Hepatocyte (in vitro differentiated cells): ENCODE measurements at regions not wholly inside any gene's neighbourhood (a gene's known extent, or its start where the extent isn't known, plus 50 kb on each side); places are given as distances from the start of the nearest gene placed in this dataset.

Experiments
- DNase-seq: peaks from one replicate; pipeline ENCODE4 v3.0.0-alpha.2; 2016; ENCODE audit warnings: low spot score
- H2AFZ ChIP-seq: fragments of 200-600 bp; sonication (generic); 2 replicates; pipeline ENCODE4 v1.6.0; 2016; ENCODE audit warnings: antibody characterized with exemption, mild to moderate bottlenecking
- H3K27ac ChIP-seq: fragments of 200-600 bp; sonication (generic); 2 replicates; pipeline ENCODE4 v1.5.1; 2016; ENCODE audit warnings: mild to moderate bottlenecking
- H3K27me3 ChIP-seq: fragments of 200-600 bp; sonication (generic); 2 replicates; pipeline ENCODE4 v1.6.1; 2016
- H3K36me3 ChIP-seq: fragments of 200-600 bp; sonication (generic); replicated peaks from 2 replicates; pipeline ENCODE4 v1.5.1; 2016; ENCODE audit warnings: low read depth; ENCODE audit not compliant: insufficient read depth
- H3K4me1 ChIP-seq: fragments of 200-600 bp; sonication (generic); 2 replicates; pipeline ENCODE4 v1.5.1; 2016; ENCODE audit warnings: mild to moderate bottlenecking, moderate library complexity; ENCODE audit not compliant: insufficient read depth
- H3K4me2 ChIP-seq: fragments of 200-600 bp; sonication (generic); 2 replicates; pipeline ENCODE4 v1.6.0; 2016
- H3K4me3 ChIP-seq: fragments of 200-600 bp; sonication (generic); 2 replicates; pipeline ENCODE4 v1.5.1; 2016; ENCODE audit warnings: mild to moderate bottlenecking
- H3K79me2 ChIP-seq: fragments of 200-600 bp; sonication (generic); 2 replicates; pipeline ENCODE4 v1.6.0; 2017; ENCODE audit warnings: mild to moderate bottlenecking
- H3K9me2 ChIP-seq: fragments of 200-600 bp; sonication (generic); replicated peaks from 2 replicates; pipeline ENCODE4 v1.6.0; 2017; ENCODE audit warnings: mild to moderate bottlenecking; ENCODE audit not compliant: insufficient read depth
- H3K9me3 ChIP-seq: fragments of 200-600 bp; sonication (generic); 2 replicates; pipeline ENCODE4 v1.5.1; 2016; ENCODE audit warnings: low read depth, mild to moderate bottlenecking
- H4K20me1 ChIP-seq: fragments of 200-600 bp; sonication (generic); 2 replicates; pipeline ENCODE4 v1.6.0; 2016; ENCODE audit warnings: mild to moderate bottlenecking; ENCODE audit not compliant: insufficient read depth, poor library complexity, severe bottlenecking
- EZH2 ChIP-seq: fragments of 200-600 bp; sonication (generic); IDR thresholded peaks from 2 replicates; pipeline ENCODE4 v1.6.1; 2016; ENCODE audit warnings: antibody characterized with exemption, mild to moderate bottlenecking, borderline replicate concordance
- EZH2phosphoT487 ChIP-seq: fragments of 200-600 bp; sonication (generic); IDR thresholded peaks from one replicate; pipeline ENCODE4 v1.6.1; 2018; ENCODE audit warnings: antibody characterized with exemption, mild to moderate bottlenecking, low read depth, moderate library complexity; ENCODE audit not compliant: unreplicated experiment, severe bottlenecking
- WGBS: methylation state at CpG from one replicate; pipeline ENCODE4 v1.1.6; 2016; ENCODE audit warnings: low lambda C conversion rate; ENCODE audit errors: missing lambda C conversion rate; 5-methylcytosine and 5-hydroxymethylcytosine counted together
- TF ChIP-seq, protein P1 (sequence below): fragments of 200-600 bp; sonication (generic); IDR thresholded peaks from 2 replicates; pipeline ENCODE4 v1.5.1; 2016; ENCODE audit warnings: antibody characterized with exemption, mild to moderate bottlenecking; ENCODE audit not compliant: poor library complexity

DNA sequence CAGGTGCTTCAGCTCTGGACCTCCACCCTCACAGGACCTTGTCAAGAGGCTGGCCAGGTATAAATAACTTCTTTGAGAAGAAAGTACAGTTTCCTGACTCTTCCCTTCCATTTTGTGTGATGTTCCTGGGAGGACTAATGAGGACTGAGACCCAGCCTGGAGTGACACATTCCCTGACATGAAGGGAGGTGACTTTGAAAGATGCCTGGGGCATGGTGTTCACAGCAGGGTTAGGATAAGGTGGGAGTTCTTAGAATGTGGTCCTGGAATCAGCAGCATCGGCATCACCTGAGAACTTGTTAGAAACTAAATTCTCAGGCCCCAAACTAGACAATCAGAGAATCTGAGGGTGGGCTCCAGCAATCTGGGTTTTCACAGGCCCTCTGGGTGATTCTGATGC lies 224.9 kb upstream of the BOD1L1 start:
- H3K9me3 ChIP-seq, result no peaks in the 10 kb centered on the region
- H3K4me3 ChIP-seq, result no peak overlapping the region
- H2AFZ ChIP-seq, result no peak overlapping the region
- no peaks in the 10 kb centered on the region for H3K79me2 ChIP-seq
- no peaks in the 10 kb centered on the region for H4K20me1 ChIP-seq
- 92% methylated on average over 1 of the region's 1 CpG for WGBS
- no peaks in the 10 kb centered on the region for H3K27me3 ChIP-seq
- TF ChIP-seq, protein P1, sequence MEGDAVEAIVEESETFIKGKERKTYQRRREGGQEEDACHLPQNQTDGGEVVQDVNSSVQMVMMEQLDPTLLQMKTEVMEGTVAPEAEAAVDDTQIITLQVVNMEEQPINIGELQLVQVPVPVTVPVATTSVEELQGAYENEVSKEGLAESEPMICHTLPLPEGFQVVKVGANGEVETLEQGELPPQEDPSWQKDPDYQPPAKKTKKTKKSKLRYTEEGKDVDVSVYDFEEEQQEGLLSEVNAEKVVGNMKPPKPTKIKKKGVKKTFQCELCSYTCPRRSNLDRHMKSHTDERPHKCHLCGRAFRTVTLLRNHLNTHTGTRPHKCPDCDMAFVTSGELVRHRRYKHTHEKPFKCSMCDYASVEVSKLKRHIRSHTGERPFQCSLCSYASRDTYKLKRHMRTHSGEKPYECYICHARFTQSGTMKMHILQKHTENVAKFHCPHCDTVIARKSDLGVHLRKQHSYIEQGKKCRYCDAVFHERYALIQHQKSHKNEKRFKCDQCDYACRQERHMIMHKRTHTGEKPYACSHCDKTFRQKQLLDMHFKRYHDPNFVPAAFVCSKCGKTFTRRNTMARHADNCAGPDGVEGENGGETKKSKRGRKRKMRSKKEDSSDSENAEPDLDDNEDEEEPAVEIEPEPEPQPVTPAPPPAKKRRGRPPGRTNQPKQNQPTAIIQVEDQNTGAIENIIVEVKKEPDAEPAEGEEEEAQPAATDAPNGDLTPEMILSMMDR, result no peak
- TF ChIP-seq EZH2phosphoT487 (no peak), EZH2 (no peak)
- DNase-seq, result no peak
- peaks cover 12% of the 10 kb centered on the region for H3K4me1 ChIP-seq
- H3K9me2 ChIP-seq, result no peaks in the 10 kb centered on the region
- H3K4me2 ChIP-seq, result no peak overlapping the region
- H3K27ac ChIP-seq, result no peak overlapping the region
- no peaks in the 10 kb centered on the region for H3K36me3 ChIP-seq

- TF ChIP-seq, protein P1, result no peak
- 80% methylated on average over 5 of the region's 5 CpGs for WGBS
- no peaks in the 10 kb centered on the region for H3K9me2 ChIP-seq
- no peak overlapping the region for H3K4me3 ChIP-seq
- no peaks in the 10 kb centered on the region for H4K20me1 ChIP-seq
- no peaks in the 10 kb centered on the region for H3K27me3 ChIP-seq
- no peaks in the 10 kb centered on the region for H3K36me3 ChIP-seq
- no peak for DNase-seq
- peaks cover 22% of the 10 kb centered on the region for H3K4me1 ChIP-seq
- no peaks in the 10 kb centered on the region for H3K79me2 ChIP-seq
- no peak overlapping the region for H3K4me2 ChIP-seq
- peak overlapping the region; percentile 22 for H2AFZ ChIP-seq
- H3K9me3 ChIP-seq, result no peaks in the 10 kb centered on the region
- H3K27ac ChIP-seq, result peak overlapping the region; percentile 81
These were observed 228.9 kb upstream of the BOD1L1 start for GRCh38 chr4:13856387-13856786.

DNA sequence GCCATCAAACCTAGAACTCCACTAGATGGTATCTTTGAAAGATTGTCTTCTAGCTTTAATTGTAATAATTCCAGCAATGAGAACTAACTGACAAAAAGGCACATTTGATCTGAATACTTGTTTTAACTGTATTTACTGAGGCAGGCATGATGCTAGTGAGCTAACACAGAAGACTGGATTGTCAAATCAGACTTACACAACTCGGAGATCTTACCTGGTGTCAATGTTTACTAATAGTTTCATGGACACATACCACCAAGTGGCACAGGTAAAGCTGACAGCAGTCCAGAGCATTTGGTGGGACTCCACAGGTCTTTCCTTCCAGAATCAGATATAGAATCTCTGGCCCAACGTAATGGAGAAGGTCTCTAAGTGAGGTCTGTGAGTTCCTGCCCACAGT lies 229.9 kb upstream of the BOD1L1 start:
- H3K4me2 ChIP-seq, result no peak overlapping the region
- TF ChIP-seq, protein P1, result no peak
- TF ChIP-seq EZH2phosphoT487 (no peak), EZH2 (no peak)

GRCh38 chr4:13857800-13858199 lies 230.3 kb upstream of the BOD1L1 start:
- no peaks in the 10 kb centered on the region for H4K20me1 ChIP-seq
- no peak overlapping the region for H3K27ac ChIP-seq
- no peak overlapping the region for H2AFZ ChIP-seq
- DNase-seq, result no peak
- no peak for TF ChIP-seq EZH2
- TF ChIP-seq, protein P1, result no peak
- TF ChIP-seq EZH2phosphoT487, result no peak
- H3K27me3 ChIP-seq, result no peaks in the 10 kb centered on the region
- H3K9me3 ChIP-seq, result no peaks in the 10 kb centered on the region
- no peak overlapping the region for H3K4me2 ChIP-seq
- no peak overlapping the region for H3K4me3 ChIP-seq
- peaks cover 22% of the 10 kb centered on the region for H3K4me1 ChIP-seq
- H3K36me3 ChIP-seq, result no peaks in the 10 kb centered on the region
- no peaks in the 10 kb centered on the region for H3K79me2 ChIP-seq
- no peaks in the 10 kb centered on the region for H3K9me2 ChIP-seq

More for the DNA sequence above, 229.9 kb upstream of the BOD1L1 start:
- no peaks in the 10 kb centered on the region for H3K9me3 ChIP-seq
- H3K9me2 ChIP-seq, result no peaks in the 10 kb centered on the region
- 75% methylated on average over 2 of the region's 2 CpGs for WGBS
- no peaks in the 10 kb centered on the region for H3K79me2 ChIP-seq
- H3K36me3 ChIP-seq, result no peaks in the 10 kb centered on the region
- H3K4me3 ChIP-seq, result no peak overlapping the region
- H3K4me1 ChIP-seq, result peaks cover 22% of the 10 kb centered on the region
- no peak overlapping the region for H3K27ac ChIP-seq
- no peaks in the 10 kb centered on the region for H3K27me3 ChIP-seq
- no peaks in the 10 kb centered on the region for H4K20me1 ChIP-seq
- no peak for DNase-seq
- H2AFZ ChIP-seq, result no peak overlapping the region
